Ascending aorta (tissue), 2 donors: ENCODE measurements at regions not wholly inside any gene's neighbourhood (a gene's known extent, or its start where the extent isn't known, plus 50 kb on each side); places are given as distances from the start of the nearest gene placed in this dataset.

Experiments
- DNase-seq, 2 donors: peaks; one replicate each; pipeline ENCODE4 v3.0.0-alpha.2; 2019; ENCODE audit warnings: low spot score in 2 of 2
- H3K27ac ChIP-seq, 2 donors: fragments of 200-600 bp; sonication (generic); one replicate each; pipeline ENCODE4 v1.5.1; 2016 to 2017; ENCODE audit warnings: mild to moderate bottlenecking in 1 of 2
- H3K27me3 ChIP-seq: fragments of 200-600 bp; sonication (generic); one replicate; pipeline ENCODE4 v1.5.1; 2017
- H3K36me3 ChIP-seq, 2 donors: fragments of 200-600 bp; sonication (generic); one replicate each; pipeline ENCODE4 v1.5.1; 2016
- H3K4me1 ChIP-seq, 2 donors: fragments of 200-600 bp; sonication (generic); one replicate each; pipeline ENCODE4 v1.5.1; 2016 to 2017; ENCODE audit warnings: mild to moderate bottlenecking in 1 of 2
- H3K4me3 ChIP-seq, 2 donors: fragments of 200-600 bp; sonication (generic); one replicate each; pipeline ENCODE4 v1.5.1; 2016 to 2017; ENCODE audit warnings: mild to moderate bottlenecking in 1 of 2
- H3K9me3 ChIP-seq, 2 donors: fragments of 200-600 bp; sonication (generic); one replicate each; pipeline ENCODE4 v1.5.1; 2016
- CTCF ChIP-seq, 3 experiments: fragments of 200-600 bp in 2 of 3; fragments of 450-650 bp in 1 of 3; sonication (generic) in 2 of 3; IDR thresholded peaks; one replicate each; pipeline ENCODE4 v1.5.1; 2016 to 2019; ENCODE audit warnings: antibody characterized with exemption in 3 of 3, mild to moderate bottlenecking in 1 of 3, moderate library complexity in 1 of 3
- intact Hi-C: fragments of 100-400 bp; cut with DNase I; formaldehyde crosslinking; loops from one replicate; pipeline ENCODE4 v1.15.1; 2023

- no peaks in the 10 kb centered on the region for H3K27me3 ChIP-seq
- H3K27ac ChIP-seq = no peak overlapping the region
- intact Hi-C loops = no loop called here
- no peak for DNase-seq
- H3K4me1 ChIP-seq = no peaks in the 10 kb centered on the region
- TF ChIP-seq CTCF (IDR thresholded peaks at IDR 0.05) = no peak
- H3K4me3 ChIP-seq = no peak overlapping the region
- H3K9me3 ChIP-seq = no peaks in the 10 kb centered on the region
- no peaks in the 10 kb centered on the region for H3K36me3 ChIP-seq
These were observed 698.4 kb upstream of the ID2 start for GRCh38 chr2:7983451-7983850.

- intact Hi-C loops = no loop called here
- no peak for TF ChIP-seq CTCF (IDR thresholded peaks at IDR 0.05)
These were observed 697.9 kb upstream of the ID2 start for GRCh38 chr2:7983912-7984311.

GRCh38 chr2:7984693-7985353, 697.0 kb upstream of the ID2 start:
- Histone ChIP-seq H3K9me3 (no peaks in the 10 kb centered on the region), H3K4me1 (no peaks in the 10 kb centered on the region), H3K36me3 (no peaks in the 10 kb centered on the region), H3K27me3 (no peaks in the 10 kb centered on the region), H3K27ac (no peak overlapping the region), H3K4me3 (no peak overlapping the region)
- TF ChIP-seq CTCF (IDR thresholded peaks at IDR 0.05) = no peak
- intact Hi-C loops = no loop called here
- DNase-seq = no peak

More at GRCh38 chr2:7983912-7984311, 697.9 kb upstream of the ID2 start:
- H3K4me1 ChIP-seq = no peaks in the 10 kb centered on the region
- no peak overlapping the region for H3K27ac ChIP-seq
- no peaks in the 10 kb centered on the region for H3K9me3 ChIP-seq
- H3K36me3 ChIP-seq = no peaks in the 10 kb centered on the region
- DNase-seq = no peak
- no peaks in the 10 kb centered on the region for H3K27me3 ChIP-seq
- H3K4me3 ChIP-seq = no peak overlapping the region

GRCh38 chr2:7986431-7986830, 695.4 kb upstream of the ID2 start:
- no peak for TF ChIP-seq CTCF (IDR thresholded peaks at IDR 0.05)
- no peaks in the 10 kb centered on the region for H3K4me1 ChIP-seq
- no peaks in the 10 kb centered on the region for H3K27me3 ChIP-seq
- no peak overlapping the region for H3K4me3 ChIP-seq
- no peak for DNase-seq
- H3K27ac ChIP-seq = no peak overlapping the region
- no peaks in the 10 kb centered on the region for H3K9me3 ChIP-seq
- intact Hi-C loops = no loop called here
- H3K36me3 ChIP-seq = no peaks in the 10 kb centered on the region

GRCh38 chr2:7987992-7988391, 693.9 kb upstream of the ID2 start:
- Histone ChIP-seq H3K36me3 (no peaks in the 10 kb centered on the region), H3K9me3 (no peaks in the 10 kb centered on the region), H3K27ac (no peak overlapping the region), H3K27me3 (no peaks in the 10 kb centered on the region), H3K4me1 (no peaks in the 10 kb centered on the region), H3K4me3 (no peak overlapping the region)
- intact Hi-C loops = no loop called here
- TF ChIP-seq CTCF (IDR thresholded peaks at IDR 0.05) = no peak
- DNase-seq = no peak

- DNase-seq = no peak
- Histone ChIP-seq H3K27ac (no peak overlapping the region), H3K9me3 (no peaks in the 10 kb centered on the region), H3K36me3 (no peaks in the 10 kb centered on the region), H3K27me3 (no peaks in the 10 kb centered on the region), H3K4me3 (no peak overlapping the region), H3K4me1 (no peaks in the 10 kb centered on the region)
- intact Hi-C loops = no loop called here
- TF ChIP-seq CTCF (IDR thresholded peaks at IDR 0.05) = no peak
These were observed 693.4 kb upstream of the ID2 start for GRCh38 chr2:7988440-7988839.
